Brain microvascular endothelial cell (primary cell): ENCODE measurements at regions not wholly inside any gene's neighbourhood (a gene's known extent, or its start where the extent isn't known, plus 50 kb on each side); places are given as distances from the start of the nearest gene placed in this dataset.
A peak's percentile ranks its signal among the peaks of the same experiment; 100 is the strongest.

Source experiments
- DNase-seq: peaks from one replicate; pipeline ENCODE4 v3.0.0-alpha.2; 2020
- H3K27ac ChIP-seq: fragments of 250-450 bp; sonication (Bioruptor Pico); 2 replicates; pipeline ENCODE4 v1.5.1; 2020; ENCODE audit warnings: mild to moderate bottlenecking, moderate library complexity
- H3K27me3 ChIP-seq: fragments of 250-450 bp; sonication (Bioruptor Pico); replicated peaks from 2 replicates; pipeline ENCODE4 v1.5.1; 2020; ENCODE audit warnings: mild to moderate bottlenecking
- H3K36me3 ChIP-seq: fragments of 250-450 bp; sonication (Bioruptor Pico); replicated peaks from 2 replicates; pipeline ENCODE4 v1.5.1; 2020; ENCODE audit warnings: mild to moderate bottlenecking
- H3K4me3 ChIP-seq: 2 replicates; pipeline ENCODE4 v1.5.1; 2011; ENCODE audit warnings: low read depth, mild to moderate bottlenecking, control low read depth, low read length, moderate library complexity
- CTCF ChIP-seq: IDR thresholded peaks from 2 replicates; pipeline ENCODE4 v1.5.1; 2011; ENCODE audit warnings: low read depth, mild to moderate bottlenecking, moderate library complexity, low read length, control low read depth, inconsistent platforms; ENCODE audit errors: missing control alignments
- in situ Hi-C: cut with HindIII; loops from 2 replicates; pipeline ENCODE4 v1.10.0; 2017; ENCODE audit warnings: low sequenced_read_pairs, low pct_ligation_motif_present

GRCh38 chr4:177194906-177195305 is 114.8 kb upstream of the NEIL3 start:
- DNase-seq, result no peak
- Histone ChIP-seq H3K27me3 (no peaks in the 10 kb centered on the region), H3K36me3 (no peaks in the 10 kb centered on the region), H3K27ac (no peak overlapping the region), H3K4me3 (no peak overlapping the region)
- in situ Hi-C loops, result no loop called here
- no peak for TF ChIP-seq CTCF

GRCh38 chr4:177196615-177197014 is 113.1 kb upstream of the NEIL3 start:
- H3K27me3 ChIP-seq, result no peaks in the 10 kb centered on the region
- in situ Hi-C loops, result no loop called here
- no peak for DNase-seq
- no peaks in the 10 kb centered on the region for H3K36me3 ChIP-seq
- TF ChIP-seq CTCF, result no peak
- H3K27ac ChIP-seq, result no peak overlapping the region
- H3K4me3 ChIP-seq, result no peak overlapping the region

GRCh38 chr4:177201614-177202013 is 108.1 kb upstream of the NEIL3 start:
- Histone ChIP-seq H3K36me3 (no peaks in the 10 kb centered on the region), H3K4me3 (no peak overlapping the region), H3K27me3 (no peaks in the 10 kb centered on the region), H3K27ac (no peak overlapping the region)
- in situ Hi-C loops, result no loop called here
- no peak for TF ChIP-seq CTCF
- DNase-seq, result no peak

- H3K4me3 ChIP-seq, result no peak overlapping the region
- H3K36me3 ChIP-seq, result no peaks in the 10 kb centered on the region
- DNase-seq, result no peak
- in situ Hi-C loops, result no loop called here
- H3K27ac ChIP-seq, result no peak overlapping the region
- no peaks in the 10 kb centered on the region for H3K27me3 ChIP-seq
- no peak for TF ChIP-seq CTCF
Observed at GRCh38 chr4:177204126-177204525, 105.5 kb upstream of the NEIL3 start.

GRCh38 chr4:177214935-177215334 is 94.7 kb upstream of the NEIL3 start:
- in situ Hi-C loops, result no loop called here
- Histone ChIP-seq H3K4me3 (no peak overlapping the region), H3K36me3 (no peaks in the 10 kb centered on the region), H3K27me3 (no peaks in the 10 kb centered on the region), H3K27ac (no peak overlapping the region)
- TF ChIP-seq CTCF, result no peak
- peak; percentile 24 for DNase-seq

GRCh38 chr4:177220376-177220775 is 89.3 kb upstream of the NEIL3 start:
- H3K27me3 ChIP-seq, result no peaks in the 10 kb centered on the region
- H3K27ac ChIP-seq, result no peak overlapping the region
- in situ Hi-C loops, result no loop called here
- H3K4me3 ChIP-seq, result no peak overlapping the region
- TF ChIP-seq CTCF, result no peak
- peak; percentile 49 for DNase-seq
- no peaks in the 10 kb centered on the region for H3K36me3 ChIP-seq
